HL-60 (cell line): ENCODE measurements at regions not wholly inside any gene's neighbourhood (a gene's known extent, or its start where the extent isn't known, plus 50 kb on each side); places are given as distances from the start of the nearest gene placed in this dataset.

Experiments used
- POLR2AphosphoS5 ChIP-seq: IDR thresholded peaks from 2 replicates; pipeline ENCODE4 v1.6.1; 2012; ENCODE audit warnings: low read depth
- TF ChIP-seq, protein P1 (sequence below): IDR thresholded peaks from 2 replicates; pipeline ENCODE4 v1.6.1; 2012; ENCODE audit warnings: low read depth; ENCODE audit not compliant: insufficient replicate concordance
- TF ChIP-seq, protein P2 (sequence below): IDR thresholded peaks from one replicate; pipeline ENCODE4 v1.5.1; 2011; ENCODE audit warnings: low read length, control low read depth, inconsistent platforms; ENCODE audit not compliant: insufficient read depth

DNA sequence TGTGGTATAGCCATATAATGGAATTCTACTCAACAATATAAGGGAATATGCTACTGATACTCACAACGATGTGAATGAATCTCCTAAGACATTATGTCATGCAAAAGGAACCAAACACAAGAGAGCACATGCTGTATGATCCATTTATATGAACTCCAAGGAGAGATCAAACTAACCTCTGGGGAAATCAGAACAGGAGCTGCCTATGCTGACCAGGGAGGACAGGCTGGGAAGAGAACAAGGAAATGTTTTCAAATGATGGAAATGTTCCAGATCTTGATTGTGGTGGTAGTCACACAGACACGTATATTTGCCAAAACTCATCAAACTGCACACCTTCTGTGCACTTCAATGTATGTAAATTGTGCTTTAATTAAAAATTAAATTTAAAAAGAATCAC lies 175.3 kb downstream of the BCOR start:
- TF ChIP-seq, protein P1, sequence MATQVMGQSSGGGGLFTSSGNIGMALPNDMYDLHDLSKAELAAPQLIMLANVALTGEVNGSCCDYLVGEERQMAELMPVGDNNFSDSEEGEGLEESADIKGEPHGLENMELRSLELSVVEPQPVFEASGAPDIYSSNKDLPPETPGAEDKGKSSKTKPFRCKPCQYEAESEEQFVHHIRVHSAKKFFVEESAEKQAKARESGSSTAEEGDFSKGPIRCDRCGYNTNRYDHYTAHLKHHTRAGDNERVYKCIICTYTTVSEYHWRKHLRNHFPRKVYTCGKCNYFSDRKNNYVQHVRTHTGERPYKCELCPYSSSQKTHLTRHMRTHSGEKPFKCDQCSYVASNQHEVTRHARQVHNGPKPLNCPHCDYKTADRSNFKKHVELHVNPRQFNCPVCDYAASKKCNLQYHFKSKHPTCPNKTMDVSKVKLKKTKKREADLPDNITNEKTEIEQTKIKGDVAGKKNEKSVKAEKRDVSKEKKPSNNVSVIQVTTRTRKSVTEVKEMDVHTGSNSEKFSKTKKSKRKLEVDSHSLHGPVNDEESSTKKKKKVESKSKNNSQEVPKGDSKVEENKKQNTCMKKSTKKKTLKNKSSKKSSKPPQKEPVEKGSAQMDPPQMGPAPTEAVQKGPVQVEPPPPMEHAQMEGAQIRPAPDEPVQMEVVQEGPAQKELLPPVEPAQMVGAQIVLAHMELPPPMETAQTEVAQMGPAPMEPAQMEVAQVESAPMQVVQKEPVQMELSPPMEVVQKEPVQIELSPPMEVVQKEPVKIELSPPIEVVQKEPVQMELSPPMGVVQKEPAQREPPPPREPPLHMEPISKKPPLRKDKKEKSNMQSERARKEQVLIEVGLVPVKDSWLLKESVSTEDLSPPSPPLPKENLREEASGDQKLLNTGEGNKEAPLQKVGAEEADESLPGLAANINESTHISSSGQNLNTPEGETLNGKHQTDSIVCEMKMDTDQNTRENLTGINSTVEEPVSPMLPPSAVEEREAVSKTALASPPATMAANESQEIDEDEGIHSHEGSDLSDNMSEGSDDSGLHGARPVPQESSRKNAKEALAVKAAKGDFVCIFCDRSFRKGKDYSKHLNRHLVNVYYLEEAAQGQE = no peak
- TF ChIP-seq, protein P2, sequence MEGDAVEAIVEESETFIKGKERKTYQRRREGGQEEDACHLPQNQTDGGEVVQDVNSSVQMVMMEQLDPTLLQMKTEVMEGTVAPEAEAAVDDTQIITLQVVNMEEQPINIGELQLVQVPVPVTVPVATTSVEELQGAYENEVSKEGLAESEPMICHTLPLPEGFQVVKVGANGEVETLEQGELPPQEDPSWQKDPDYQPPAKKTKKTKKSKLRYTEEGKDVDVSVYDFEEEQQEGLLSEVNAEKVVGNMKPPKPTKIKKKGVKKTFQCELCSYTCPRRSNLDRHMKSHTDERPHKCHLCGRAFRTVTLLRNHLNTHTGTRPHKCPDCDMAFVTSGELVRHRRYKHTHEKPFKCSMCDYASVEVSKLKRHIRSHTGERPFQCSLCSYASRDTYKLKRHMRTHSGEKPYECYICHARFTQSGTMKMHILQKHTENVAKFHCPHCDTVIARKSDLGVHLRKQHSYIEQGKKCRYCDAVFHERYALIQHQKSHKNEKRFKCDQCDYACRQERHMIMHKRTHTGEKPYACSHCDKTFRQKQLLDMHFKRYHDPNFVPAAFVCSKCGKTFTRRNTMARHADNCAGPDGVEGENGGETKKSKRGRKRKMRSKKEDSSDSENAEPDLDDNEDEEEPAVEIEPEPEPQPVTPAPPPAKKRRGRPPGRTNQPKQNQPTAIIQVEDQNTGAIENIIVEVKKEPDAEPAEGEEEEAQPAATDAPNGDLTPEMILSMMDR = no peak
- TF ChIP-seq POLR2AphosphoS5 = no peak
